Cardiac muscle cell (in vitro differentiated cells and primary cell): ENCODE measurements at regions not wholly inside any gene's neighbourhood (a gene's known extent, or its start where the extent isn't known, plus 50 kb on each side); places are given as distances from the start of the nearest gene placed in this dataset.

Experiments
- DNase-seq, 2 donors: peaks; one replicate each; pipeline versions ENCODE4 v3.0.0 to v3.0.0-alpha.2; 2010 to 2017; ENCODE audit warnings: low read depth in 1 of 2, low spot score in 1 of 2
- H3K27ac ChIP-seq: fragments of 200-600 bp; sonication (generic); 2 replicates; pipeline ENCODE4 v1.5.1; 2016
- H3K27me3 ChIP-seq: fragments of 200-600 bp; sonication (generic); 2 replicates; pipeline ENCODE4 v1.6.0; 2016; ENCODE audit warnings: control low read depth
- H3K36me3 ChIP-seq: fragments of 200-600 bp; sonication (generic); 2 replicates; pipeline ENCODE4 v1.5.1; 2016; ENCODE audit warnings: control low read depth
- H3K4me1 ChIP-seq: fragments of 200-600 bp; sonication (generic); 2 replicates; pipeline ENCODE4 v1.8.1; 2017; ENCODE audit warnings: low read depth, mild to moderate bottlenecking, mixed run types
- H3K4me3 ChIP-seq: fragments of 200-600 bp; sonication (generic); 2 replicates; pipeline ENCODE4 v1.5.1; 2016; ENCODE audit warnings: mild to moderate bottlenecking
- H3K9me3 ChIP-seq: fragments of 200-600 bp; sonication (generic); 2 replicates; pipeline ENCODE4 v1.5.1; 2017; ENCODE audit warnings: low read depth, mild to moderate bottlenecking, control low read depth
- TF ChIP-seq, protein P1 (sequence below): IDR thresholded peaks from 2 replicates; pipeline ENCODE4 v1.5.1; 2012; ENCODE audit warnings: low read depth, mild to moderate bottlenecking, low read length

DNA sequence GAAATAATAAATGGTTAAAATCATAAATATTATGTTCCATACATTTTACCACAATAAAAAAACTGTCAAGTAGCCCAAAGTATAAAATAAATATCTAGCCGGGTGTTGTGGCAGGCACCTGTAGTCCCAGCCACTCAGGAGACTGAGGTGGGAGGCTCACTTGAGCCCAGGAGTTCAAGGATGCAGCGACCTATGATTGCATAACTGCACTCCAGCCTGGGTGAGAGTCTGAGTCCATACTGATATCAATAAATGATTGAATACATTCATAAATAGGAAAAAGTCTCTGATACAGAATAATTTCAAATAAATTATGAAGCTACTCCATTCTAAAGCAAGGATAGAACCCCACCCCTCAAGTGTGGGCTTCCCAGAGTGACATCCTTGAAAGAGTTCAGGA, 68.5 kb upstream of the GATA2 start:
- Histone ChIP-seq H3K27me3 (peaks cover 7% of the 10 kb centered on the region), H3K4me3 (no peak overlapping the region), H3K27ac (no peak overlapping the region), H3K9me3 (no peaks in the 10 kb centered on the region), H3K36me3 (no peaks in the 10 kb centered on the region), H3K4me1 (peaks cover 10% of the 10 kb centered on the region)
- TF ChIP-seq, protein P1, sequence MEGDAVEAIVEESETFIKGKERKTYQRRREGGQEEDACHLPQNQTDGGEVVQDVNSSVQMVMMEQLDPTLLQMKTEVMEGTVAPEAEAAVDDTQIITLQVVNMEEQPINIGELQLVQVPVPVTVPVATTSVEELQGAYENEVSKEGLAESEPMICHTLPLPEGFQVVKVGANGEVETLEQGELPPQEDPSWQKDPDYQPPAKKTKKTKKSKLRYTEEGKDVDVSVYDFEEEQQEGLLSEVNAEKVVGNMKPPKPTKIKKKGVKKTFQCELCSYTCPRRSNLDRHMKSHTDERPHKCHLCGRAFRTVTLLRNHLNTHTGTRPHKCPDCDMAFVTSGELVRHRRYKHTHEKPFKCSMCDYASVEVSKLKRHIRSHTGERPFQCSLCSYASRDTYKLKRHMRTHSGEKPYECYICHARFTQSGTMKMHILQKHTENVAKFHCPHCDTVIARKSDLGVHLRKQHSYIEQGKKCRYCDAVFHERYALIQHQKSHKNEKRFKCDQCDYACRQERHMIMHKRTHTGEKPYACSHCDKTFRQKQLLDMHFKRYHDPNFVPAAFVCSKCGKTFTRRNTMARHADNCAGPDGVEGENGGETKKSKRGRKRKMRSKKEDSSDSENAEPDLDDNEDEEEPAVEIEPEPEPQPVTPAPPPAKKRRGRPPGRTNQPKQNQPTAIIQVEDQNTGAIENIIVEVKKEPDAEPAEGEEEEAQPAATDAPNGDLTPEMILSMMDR = no peak
- DNase-seq = no peak

DNA sequence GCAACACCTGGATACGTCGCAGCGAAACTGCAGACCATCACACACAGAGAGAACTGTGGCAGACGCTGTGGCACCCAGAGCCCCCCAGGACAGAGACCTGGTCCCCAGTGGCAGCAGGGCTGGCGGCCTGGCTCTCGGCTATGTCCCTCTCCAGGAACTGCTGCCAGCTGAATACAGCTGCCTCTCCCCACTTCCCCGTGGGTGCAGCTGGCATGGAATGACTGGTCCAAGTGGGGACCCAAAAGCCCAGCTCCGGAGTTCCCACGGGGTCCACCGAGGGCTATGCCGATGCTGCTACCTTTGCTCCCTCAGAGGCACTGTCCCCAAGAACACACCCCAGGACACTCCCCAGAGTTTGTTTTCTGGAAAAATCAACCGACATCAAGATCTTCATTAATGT, 67.8 kb upstream of the GATA2 start:
- H3K4me1 ChIP-seq = peaks cover 10% of the 10 kb centered on the region
- H3K27me3 ChIP-seq = peaks cover 14% of the 10 kb centered on the region
- H3K27ac ChIP-seq = no peak overlapping the region
- TF ChIP-seq, protein P1 = no peak
- no peak overlapping the region for H3K4me3 ChIP-seq
- H3K36me3 ChIP-seq = no peaks in the 10 kb centered on the region
- DNase-seq = no peak
- H3K9me3 ChIP-seq = no peaks in the 10 kb centered on the region

DNA sequence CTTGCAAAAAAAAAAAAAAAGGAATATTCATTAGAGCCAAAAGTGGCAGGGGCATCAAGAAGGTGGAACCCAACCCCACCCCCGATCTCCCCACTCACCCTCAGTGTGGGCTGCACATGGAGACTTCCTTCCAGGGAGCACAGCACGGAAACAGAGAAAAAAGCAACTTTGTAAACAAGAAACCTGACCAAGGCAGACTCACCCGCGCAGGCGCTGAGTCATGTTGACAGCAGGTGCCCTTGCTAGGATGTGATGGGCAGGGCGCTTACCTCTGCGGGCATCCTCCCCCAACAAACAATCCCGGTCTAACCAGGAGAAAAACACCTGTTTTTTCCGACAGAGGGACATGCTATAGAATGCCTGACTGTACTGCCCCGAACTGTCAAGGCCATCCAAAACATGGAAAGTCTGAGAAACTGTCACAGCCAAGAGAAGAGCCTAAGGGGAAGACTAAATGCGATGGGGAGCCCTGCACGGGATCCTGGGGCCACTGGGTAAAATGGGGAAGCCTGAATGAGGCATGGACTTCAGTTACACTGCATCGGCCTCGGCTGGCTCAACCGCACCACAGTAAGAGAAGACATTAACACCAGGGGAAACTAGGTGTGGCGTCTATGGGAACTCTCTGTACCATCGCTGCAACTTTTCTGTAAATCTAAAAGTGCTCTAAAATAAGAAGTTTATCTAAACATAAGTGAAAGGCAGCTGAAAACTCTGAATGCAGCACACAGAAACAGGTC, 66.7 kb upstream of the GATA2 start:
- TF ChIP-seq, protein P1 = no peak
- Histone ChIP-seq H3K9me3 (no peaks in the 10 kb centered on the region), H3K27ac (no peak overlapping the region), H3K4me1 (peaks cover 10% of the 10 kb centered on the region), H3K27me3 (peaks cover 25% of the 10 kb centered on the region), H3K36me3 (no peaks in the 10 kb centered on the region), H3K4me3 (no peak overlapping the region)
- no peak for DNase-seq

DNA sequence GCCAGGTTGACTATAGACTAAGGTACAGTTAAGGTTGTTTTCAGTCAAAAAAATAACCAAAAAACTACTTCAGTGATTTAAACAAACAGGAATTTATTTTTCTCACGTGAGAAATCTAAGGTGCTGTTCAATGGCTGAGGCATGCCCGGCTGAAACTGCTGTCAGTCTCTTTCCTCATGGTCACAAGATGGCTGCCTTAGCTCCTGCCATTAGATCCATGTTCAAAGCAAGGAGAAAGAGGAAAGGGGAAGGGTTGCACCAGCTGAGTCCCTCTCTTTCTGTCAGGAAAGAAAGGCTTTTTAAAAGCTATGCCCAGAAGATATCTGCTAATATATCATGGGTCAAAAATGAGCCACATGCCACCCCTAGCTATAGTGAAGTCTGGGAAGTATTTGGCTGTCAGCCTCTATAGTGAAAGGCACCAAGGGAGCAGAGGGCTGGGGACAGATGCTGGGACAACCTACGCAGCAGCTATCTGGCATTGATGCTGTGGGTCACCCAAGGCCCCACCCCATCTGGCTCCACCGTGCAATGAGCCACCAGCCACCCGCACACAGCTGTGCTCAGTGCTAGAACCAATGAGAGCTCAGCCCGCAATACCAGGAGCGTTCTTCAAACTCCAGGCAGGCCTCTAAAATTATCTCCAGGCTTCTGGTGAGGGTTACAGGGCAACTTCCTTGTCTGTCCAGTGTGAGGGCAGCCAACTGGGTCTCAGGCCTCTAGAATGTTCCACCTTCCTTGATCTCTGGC, 64.7 kb upstream of the GATA2 start:
- TF ChIP-seq, protein P1 = no peak
- Histone ChIP-seq H3K9me3 (no peaks in the 10 kb centered on the region), H3K36me3 (no peaks in the 10 kb centered on the region), H3K4me3 (no peak overlapping the region), H3K4me1 (no peaks in the 10 kb centered on the region), H3K27me3 (peaks cover 37% of the 10 kb centered on the region), H3K27ac (no peak overlapping the region)
- DNase-seq = no peak

DNA sequence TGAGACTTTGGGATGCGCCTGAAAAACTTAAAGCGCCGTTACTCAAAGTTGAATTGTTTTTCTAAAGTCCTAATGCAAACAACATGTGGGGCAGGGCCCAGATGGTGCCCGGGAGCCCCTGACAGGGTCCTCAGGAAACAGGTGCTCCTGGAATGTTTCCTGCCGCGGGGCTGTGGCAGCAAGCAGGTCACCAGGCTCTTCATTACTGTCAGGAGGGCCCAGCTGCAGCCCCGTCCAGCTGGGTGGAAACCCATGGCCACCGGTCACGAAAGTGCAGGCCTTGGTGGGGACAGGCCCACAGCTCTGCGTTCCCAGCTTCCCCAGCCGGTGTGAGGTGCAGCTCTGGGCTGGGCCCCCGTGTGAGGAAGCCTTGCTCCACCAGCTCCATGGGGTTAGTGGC, 63.9 kb upstream of the GATA2 start:
- H3K4me3 ChIP-seq = no peak overlapping the region
- no peak for DNase-seq
- H3K36me3 ChIP-seq = no peaks in the 10 kb centered on the region
- no peaks in the 10 kb centered on the region for H3K9me3 ChIP-seq
- TF ChIP-seq, protein P1 = no peak
- H3K27me3 ChIP-seq = peaks cover 37% of the 10 kb centered on the region
- H3K4me1 ChIP-seq = no peaks in the 10 kb centered on the region
- H3K27ac ChIP-seq = no peak overlapping the region
